DMS 273 treated with DMSO at 0.1 percent for 48 hours (cell line): ENCODE measurements at regions not wholly inside any gene's neighbourhood (a gene's known extent, or its start where the extent isn't known, plus 50 kb on each side); places are given as distances from the start of the nearest gene placed in this dataset.

Experiments
- DNase-seq: peaks from one replicate; lab custom pipeline; 2025; lab: John Stamatoyannopoulos, UW

DNA sequence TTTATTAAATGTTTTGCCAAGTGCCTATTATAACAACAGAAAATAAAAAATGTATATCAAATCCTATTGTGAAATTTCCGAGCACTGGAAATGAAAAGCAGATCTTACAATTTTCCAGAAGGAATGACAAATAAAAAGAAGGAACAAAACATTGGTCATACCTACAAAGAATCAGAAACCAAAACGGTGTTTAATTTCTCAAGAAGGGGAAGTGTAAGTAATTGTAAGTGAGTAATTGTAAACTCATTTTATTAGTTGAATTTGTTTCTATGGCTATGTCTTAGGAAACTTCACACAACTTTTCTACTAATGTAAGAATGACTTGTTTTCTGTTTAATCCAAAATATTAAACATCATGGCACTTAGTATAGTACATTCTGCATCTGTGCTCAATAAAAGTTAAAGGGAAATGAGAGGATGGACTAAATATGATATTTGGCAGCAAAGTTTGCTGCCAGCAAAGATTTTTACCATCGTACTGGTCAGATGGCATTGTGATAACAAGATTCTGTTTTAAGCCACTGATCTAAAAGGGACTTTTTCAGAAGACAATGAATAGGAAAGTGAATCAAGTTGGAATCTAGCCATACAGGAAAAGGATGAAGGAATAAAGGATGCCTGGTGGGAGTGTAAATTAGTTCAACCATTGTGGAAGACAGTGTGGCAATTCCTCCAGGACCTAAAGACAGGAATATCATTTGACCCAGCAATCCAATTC, 232.4 kb downstream of the NFKBIZ start:
- DNase-seq = no peak

GRCh38 chr3:102083473-102083872, 234.2 kb downstream of the NFKBIZ start:
- DNase-seq = no peak

DNA sequence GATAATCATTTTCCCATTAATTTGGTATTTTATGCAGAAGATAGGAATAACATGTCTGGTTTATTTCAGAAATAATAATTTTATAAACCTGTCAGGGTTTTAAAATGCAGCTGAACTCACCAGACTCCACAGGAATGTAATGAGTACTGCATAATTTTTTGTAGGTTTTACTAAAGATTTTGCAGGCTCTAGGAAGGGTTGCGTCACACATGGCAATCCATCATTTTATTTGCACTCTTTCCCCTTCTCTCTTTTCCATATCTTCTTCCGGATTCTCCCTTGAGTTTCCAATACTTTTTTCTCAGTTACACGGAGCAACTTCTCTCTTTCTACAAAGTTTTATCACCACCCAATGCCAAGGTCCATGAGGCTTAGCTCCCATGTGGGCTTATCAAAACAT, 234.7 kb downstream of the NFKBIZ start:
- DNase-seq = no peak

DNA sequence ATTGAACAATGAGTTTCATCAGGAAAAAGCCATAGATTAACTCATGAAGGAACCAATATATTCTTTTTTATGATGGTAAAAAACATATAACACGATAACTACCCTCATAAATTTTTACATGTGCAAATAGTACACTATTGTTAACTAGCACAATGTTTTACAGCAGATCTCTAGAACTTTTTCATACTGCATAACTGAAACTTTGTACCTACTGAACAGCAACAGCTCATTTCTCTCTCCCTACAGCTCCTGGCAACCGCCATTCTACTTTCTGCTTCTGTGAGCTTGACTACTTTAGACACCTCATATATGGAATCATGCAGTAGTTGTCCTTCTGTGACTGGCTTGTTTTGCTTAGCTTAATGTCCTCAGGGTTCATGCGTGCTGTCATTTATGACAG, 235.4 kb downstream of the NFKBIZ start:
- DNase-seq = no peak

GRCh38 chr3:102085431-102086176, 236.3 kb downstream of the NFKBIZ start:
- DNase-seq = no peak

DNA sequence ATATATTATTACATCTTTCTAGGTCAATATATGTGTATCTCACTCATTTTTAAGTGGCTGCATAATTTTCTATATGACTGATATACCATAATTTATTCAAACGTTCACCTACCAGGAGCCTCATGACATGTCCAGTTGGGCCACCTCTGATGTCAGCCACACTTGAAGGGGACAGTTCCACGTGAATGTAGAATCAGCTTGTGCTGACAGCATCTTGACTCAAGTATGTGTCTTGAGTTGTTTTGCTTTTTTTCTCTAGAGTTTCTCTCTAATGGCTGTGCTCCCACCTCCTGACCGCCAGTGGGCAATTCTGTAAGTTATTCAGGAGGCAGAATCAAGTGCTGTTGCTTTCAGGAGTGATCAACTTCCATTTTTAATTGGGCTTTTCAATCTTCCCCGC, 237.9 kb downstream of the NFKBIZ start:
- no peak for DNase-seq

GRCh38 chr3:102089239-102089638, 239.9 kb downstream of the NFKBIZ start:
- no peak for DNase-seq

GRCh38 chr3:102089904-102090720, 240.8 kb downstream of the NFKBIZ start:
- DNase-seq = no peak

DNA sequence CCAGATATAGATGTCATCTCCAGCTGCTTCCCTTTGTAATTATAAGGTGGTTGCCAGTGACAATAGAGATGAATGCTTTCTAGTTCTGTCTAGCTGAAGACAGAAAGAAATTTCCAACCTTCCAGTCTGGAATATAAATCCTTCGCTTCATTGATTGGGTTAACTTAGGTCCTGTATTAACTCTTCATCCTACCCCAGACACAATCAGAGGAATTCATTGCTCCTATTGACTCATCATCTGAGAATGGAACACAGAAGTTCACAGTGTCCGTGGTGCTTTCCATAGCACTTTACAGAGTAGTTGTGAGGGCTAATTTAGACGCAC, 241.4 kb downstream of the NFKBIZ start:
- no peak for DNase-seq

DNA sequence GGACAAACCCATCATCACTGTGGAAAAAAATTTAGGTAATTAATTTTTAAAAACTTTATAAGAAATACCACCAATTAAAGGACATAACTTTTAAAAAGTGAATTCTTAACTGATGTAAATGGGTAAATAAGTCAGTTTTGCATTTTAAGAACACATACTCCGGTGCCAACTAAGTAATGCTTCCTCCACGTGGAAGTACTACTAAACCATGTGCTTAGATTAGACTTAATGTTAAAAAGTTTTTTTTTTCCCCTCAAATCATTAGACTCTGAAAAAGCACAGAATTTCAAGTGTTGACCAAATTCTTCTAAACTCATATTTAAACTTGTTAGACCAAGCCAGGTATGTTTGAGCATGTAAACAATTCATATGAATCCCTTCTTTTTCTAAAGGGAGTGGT, 242.0 kb downstream of the NFKBIZ start:
- no peak for DNase-seq

- no peak for DNase-seq
These were observed 243.5 kb downstream of the NFKBIZ start for GRCh38 chr3:102092617-102093466.

GRCh38 chr3:102094506-102094905, 245.2 kb downstream of the NFKBIZ start:
- DNase-seq = no peak

DNA sequence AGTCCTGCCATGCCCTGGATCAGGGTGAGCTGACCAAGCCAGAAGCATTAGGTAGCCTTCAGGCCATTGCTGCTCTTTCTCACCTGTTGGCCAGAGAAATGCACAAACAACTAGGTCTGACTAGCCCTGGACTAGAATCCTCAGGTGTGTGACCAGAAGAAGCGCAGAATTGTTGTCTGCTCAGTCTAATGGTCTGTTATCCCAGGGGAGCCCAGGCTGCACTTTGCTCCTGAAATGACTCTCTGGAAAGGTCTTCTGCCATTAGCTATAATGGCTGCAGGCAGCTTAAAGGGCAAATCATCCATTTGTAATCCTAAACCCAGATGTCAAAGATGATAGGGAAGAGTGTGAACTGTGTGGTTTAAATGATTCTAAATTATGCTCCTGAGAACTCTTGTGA, 246.1 kb downstream of the NFKBIZ start:
- DNase-seq = no peak

DNA sequence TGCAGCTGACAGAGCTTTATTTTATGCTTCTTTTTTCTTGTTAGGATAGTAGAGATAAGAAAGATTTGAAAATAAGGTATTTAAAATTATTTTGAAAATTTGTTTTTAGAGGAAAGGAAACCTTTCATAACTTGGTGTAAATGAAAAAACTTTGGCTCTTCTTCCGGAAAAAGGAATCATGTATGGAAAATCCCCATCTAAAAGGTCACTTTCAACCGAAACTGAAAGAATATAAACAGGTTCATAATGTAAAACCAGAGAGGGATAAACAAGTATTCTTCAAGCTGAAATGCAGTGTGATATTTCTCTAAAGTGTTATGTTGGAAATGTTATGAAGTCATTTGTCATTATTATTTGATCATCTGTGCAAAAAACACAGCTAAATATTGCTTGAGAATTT, 246.8 kb downstream of the NFKBIZ start:
- no peak for DNase-seq

DNA sequence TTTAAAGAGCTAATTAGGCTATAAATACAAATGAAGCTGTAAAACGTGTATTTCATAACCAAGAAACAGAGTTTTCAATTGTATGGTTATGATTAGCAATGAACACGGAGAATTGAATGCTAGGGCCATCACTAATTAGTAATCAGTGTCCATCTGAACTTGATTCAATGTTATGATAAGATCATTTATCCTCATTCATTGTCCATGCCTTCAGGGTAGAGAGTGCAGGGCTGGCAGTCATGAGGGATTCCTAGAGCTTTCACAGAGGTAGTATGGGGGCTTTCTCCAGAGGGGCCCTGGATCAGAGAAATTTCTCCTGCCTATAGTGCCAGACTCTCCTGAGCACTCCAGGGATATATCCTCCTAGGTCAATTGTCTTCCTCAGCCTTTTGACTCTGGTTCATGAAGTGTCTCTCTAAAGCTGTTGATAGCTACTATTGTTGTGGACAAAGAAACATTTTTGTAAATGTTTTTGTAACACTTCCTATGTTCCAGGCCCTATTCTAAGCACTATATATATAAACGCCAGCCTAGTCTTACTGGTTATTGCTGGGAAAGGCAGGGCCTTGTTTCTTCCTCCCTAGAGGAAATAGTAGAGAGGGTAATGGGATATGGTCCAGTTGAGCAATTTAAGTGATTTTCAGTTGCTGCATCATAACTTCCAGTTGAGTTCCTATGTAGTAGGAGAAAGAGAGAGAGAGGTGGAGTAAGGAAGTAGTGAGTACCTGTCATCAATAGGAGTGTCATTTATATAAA, 249.0 kb downstream of the NFKBIZ start:
- no peak for DNase-seq

GRCh38 chr3:102099913-102100312, 250.6 kb downstream of the NFKBIZ start:
- no peak for DNase-seq

DNA sequence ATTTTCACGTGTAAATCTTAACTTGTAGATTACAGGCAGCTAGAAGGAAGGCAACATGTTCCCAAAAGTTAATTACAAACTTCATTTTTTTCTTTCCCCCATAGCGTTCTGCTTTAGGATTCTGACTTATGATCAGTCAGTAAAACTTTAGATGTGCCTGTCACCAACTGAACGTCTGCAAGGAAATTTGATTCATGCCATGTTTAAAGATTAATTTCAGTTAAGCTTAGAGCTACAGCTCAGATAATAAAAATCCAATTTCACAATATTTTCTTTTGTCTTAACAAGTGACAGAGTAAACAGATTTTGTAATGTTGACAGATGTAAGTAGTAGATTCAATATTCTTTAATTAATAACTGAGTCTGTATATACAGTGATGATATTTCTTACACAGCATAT, 253.1 kb downstream of the NFKBIZ start:
- DNase-seq = no peak

GRCh38 chr3:102104033-102104432, 254.7 kb downstream of the NFKBIZ start:
- DNase-seq = no peak

DNA sequence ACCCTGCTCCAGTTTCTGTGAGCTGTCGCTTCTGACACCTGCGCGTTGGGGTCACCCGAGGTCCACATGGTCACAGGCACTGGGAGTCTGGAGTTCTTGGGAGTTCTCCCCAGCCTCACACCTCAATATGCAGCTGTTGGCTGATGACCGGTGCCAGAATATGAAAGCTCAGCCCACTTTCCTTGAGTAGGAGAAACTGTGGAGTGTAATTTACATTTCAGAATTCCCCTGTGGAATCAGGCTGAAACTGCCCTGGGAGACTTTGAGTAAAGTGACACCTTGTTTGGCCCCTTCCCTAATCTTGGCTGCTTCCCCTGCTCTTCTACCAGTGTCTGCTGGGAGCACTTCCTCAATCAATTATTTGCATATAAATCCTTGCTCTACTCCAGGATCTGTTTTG, 255.9 kb downstream of the NFKBIZ start:
- no peak for DNase-seq

DNA sequence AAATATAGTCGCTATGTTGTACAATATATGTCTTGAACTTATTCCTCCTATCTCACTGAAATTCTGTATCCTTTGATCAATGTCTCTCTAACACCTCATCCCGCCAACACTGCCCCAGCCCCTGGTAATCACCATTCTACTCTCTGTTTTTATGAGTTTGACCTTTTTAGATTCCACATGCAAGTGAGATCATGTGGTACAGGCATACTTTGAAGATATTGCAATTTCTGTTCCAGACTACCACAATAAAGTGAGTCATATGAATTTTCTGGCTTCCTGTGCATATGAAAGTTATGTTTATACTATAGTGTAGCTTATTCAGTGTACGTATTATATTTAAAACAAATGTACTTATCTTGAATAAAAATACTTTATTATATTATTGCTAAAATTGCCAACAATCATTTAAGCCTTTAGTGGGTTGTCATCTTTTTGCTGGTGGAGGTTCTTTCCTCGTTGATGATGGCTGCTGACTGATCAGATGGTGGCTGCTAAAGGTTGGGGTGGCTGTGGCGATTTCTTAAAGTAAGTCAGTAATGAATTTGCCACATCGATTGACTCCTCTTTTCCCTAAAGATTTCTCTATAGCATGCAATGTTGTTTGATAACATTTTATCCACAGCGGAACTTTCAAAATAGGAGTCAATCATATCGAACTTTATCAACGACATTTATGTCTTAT, 257.2 kb downstream of the NFKBIZ start:
- no peak for DNase-seq
